ENCODE measurements at regions not wholly inside any gene's neighbourhood (a gene's known extent, or its start where the extent isn't known, plus 50 kb on each side); places are given as distances from the start of the nearest gene placed in this dataset.

GRCh38 chr3:22971497-22971896, 231.6 kb upstream of the UBE2E2 start:
- no peak for DNase-seq (ENCODE audit: low spot score)
- Histone ChIP-seq H3K36me3 (no peaks in the 10 kb centered on the region), H3K4me1 (no peaks in the 10 kb centered on the region), H3K4me3 (no peak overlapping the region), H3K27ac (no peak overlapping the region), H3K9me3 (peaks cover 0 to 5% of the 10 kb centered on the region in 2 donors), H3K27me3 (no peaks in the 10 kb centered on the region)
- no peak for TF ChIP-seq CTCF (IDR thresholded peaks at IDR 0.05)

GRCh38 chr3:22977042-22977441, 226.1 kb upstream of the UBE2E2 start:
- Histone ChIP-seq H3K27ac (no peak overlapping the region), H3K4me3 (no peak overlapping the region), H3K4me1 (peaks cover 0 to 16% of the 10 kb centered on the region in 2 donors), H3K36me3 (no peaks in the 10 kb centered on the region), H3K9me3 (peaks cover 0 to 5% of the 10 kb centered on the region in 2 donors), H3K27me3 (no peaks in the 10 kb centered on the region)
- DNase-seq (ENCODE audit: low spot score) = no peak
- no peak for TF ChIP-seq CTCF (IDR thresholded peaks at IDR 0.05)

GRCh38 chr3:22977650-22978289, 225.4 kb upstream of the UBE2E2 start:
- no peaks in the 10 kb centered on the region for H3K27me3 ChIP-seq
- peaks cover 0 to 5% of the 10 kb centered on the region in 2 donors for H3K9me3 ChIP-seq
- no peak for TF ChIP-seq CTCF (IDR thresholded peaks at IDR 0.05)
- no peak overlapping the region for H3K27ac ChIP-seq
- no peak overlapping the region for H3K4me3 ChIP-seq
- DNase-seq (ENCODE audit: low spot score) = no peak
- no peaks in the 10 kb centered on the region for H3K36me3 ChIP-seq
- peaks cover 0 to 16% of the 10 kb centered on the region in 2 donors for H3K4me1 ChIP-seq

GRCh38 chr3:22979581-22979980, 223.5 kb upstream of the UBE2E2 start:
- H3K4me1 ChIP-seq = peaks cover 0 to 16% of the 10 kb centered on the region in 2 donors
- H3K9me3 ChIP-seq = no peaks in the 10 kb centered on the region
- no peaks in the 10 kb centered on the region for H3K36me3 ChIP-seq
- no peak overlapping the region for H3K27ac ChIP-seq
- no peaks in the 10 kb centered on the region for H3K27me3 ChIP-seq
- TF ChIP-seq CTCF (IDR thresholded peaks at IDR 0.05) = no peak
- DNase-seq (ENCODE audit: low spot score) = no peak
- H3K4me3 ChIP-seq = no peak overlapping the region

GRCh38 chr3:22980346-22980745, 222.8 kb upstream of the UBE2E2 start:
- Histone ChIP-seq H3K36me3 (no peaks in the 10 kb centered on the region), H3K9me3 (peaks cover 0 to 2% of the 10 kb centered on the region in 2 donors), H3K4me3 (no peak overlapping the region), H3K4me1 (peaks cover 0 to 16% of the 10 kb centered on the region in 2 donors), H3K27ac (no peak overlapping the region), H3K27me3 (no peaks in the 10 kb centered on the region)
- no peak for TF ChIP-seq CTCF (IDR thresholded peaks at IDR 0.05)
- DNase-seq (ENCODE audit: low spot score) = no peak

- H3K27ac ChIP-seq = no peak overlapping the region
- H3K4me1 ChIP-seq = peaks cover 0 to 16% of the 10 kb centered on the region in 2 donors
- no peaks in the 10 kb centered on the region for H3K27me3 ChIP-seq
- DNase-seq (ENCODE audit: low spot score) = no peak
- no peaks in the 10 kb centered on the region for H3K36me3 ChIP-seq
- peaks cover 0 to 6% of the 10 kb centered on the region in 2 donors for H3K9me3 ChIP-seq
- TF ChIP-seq CTCF (IDR thresholded peaks at IDR 0.05) = no peak
- no peak overlapping the region for H3K4me3 ChIP-seq
Measured at GRCh38 chr3:22981166-22981565, 222.0 kb upstream of the UBE2E2 start.
